NCI-H2029 treated with DMSO at 0.1 percent for 48 hours (cell line): ENCODE measurements at regions not wholly inside any gene's neighbourhood (a gene's known extent, or its start where the extent isn't known, plus 50 kb on each side); places are given as distances from the start of the nearest gene placed in this dataset.

Source experiments
- DNase-seq: peaks from one replicate; lab custom pipeline; 2025; lab: John Stamatoyannopoulos, UW

DNA sequence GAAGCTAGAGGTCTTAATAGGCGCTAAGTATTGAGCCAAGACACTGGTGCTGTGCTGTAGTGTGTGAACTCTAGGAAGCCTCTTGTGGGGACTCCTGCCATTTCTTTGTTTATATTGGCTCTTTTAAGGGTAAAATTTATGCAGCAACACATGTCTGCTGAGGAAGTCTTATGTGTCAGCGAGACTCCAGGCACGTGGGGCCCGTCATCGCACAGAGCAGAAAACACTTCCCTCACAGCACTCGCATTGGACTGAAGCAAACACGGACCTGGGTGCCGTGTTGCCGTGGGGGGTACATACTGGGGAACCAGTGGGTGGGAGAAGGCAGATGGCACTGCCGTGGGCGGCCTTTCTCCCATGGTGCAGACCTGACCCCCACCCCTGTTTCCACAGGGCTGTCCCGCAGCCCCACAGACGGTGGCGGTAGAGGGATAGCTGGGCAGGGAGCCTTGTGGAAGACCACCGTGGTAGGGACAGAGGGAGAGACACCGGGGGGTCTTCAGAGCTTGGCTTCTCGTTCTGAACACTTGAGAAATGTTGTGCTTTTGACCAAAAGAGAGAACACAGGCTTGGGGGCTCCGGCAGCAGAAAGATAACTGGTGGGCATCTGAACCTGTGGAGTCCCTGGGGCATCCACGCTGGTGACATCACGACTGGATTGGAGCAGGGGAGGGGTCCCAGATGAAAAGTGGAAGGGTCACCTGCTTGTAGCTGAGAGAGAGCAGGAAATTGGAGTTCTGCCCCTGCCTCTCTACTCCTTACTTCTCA, 284.7 kb upstream of the SHH start:
- DNase-seq, result no peak

DNA sequence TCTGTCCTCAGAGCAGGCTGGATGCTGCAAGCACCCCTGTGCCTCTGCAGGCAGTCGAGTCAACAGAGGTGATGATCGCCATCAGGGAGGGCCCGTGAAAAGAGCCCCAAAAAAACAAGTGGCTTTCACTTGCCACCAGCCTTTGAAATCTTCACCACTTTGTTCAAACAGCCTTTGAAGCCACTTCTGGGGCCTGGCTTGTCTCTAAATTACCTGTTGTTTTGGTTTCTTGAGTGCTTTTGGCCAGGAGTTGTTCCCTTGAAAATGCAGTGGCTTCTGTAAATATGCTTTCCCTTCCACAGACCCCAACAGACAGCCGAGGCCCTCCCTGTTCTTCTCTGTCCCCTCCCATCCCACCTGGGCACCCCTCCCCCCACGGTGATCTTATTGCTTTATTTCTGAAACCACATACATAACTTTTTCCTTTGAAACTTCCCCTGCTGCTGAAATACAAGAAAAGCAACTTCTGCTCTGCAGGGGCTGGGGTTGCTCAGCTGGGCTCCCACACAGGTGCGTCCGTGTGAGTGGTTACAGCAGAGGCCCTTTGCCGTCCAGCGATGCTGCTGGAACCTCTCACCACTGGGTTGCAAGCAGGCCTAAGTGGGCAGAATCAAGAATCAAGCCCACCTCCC, 283.8 kb upstream of the SHH start:
- DNase-seq, result no peak

DNA sequence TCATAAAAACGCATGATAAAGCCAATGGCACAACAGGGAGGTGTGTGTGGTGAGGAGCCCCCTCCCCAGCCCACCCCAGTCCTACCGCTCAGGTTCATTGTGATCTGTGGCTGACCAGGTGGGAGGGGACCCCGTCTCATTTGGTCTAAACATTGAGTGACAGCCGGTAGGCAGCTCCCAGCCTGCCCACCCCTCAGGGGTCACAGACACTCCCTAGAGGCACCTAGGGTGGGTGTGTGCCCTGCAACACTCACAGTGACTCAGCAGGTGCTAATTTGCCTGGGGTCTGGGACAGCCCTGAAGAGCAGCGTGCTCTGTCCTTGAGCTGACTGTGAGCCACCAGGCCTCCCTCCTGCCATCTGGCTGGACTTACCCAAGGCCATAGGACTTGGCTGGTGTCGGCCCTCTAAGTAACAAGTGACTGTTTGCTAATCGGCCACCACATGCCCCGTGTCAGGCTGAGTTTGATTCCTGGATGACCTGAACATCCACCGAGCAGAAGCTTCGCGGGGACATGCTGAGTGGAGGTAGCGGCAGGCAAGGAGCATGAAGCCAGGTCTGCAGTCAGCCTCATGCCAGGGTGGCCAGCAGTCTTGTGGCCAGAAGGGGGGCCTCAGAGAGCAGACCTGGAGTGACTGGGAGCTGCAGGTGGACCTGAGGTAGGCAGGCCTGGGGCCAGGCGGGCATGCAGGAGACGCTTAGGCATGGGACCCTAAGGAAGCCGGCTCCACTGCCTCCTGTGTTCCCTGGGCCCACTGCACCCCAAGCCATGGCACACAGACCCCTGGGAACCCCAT, 282.3 kb upstream of the SHH start:
- DNase-seq, result no peak

- no peak for DNase-seq
Observed at GRCh38 chr7:156092307-156092706, 280.0 kb upstream of the SHH start.

DNA sequence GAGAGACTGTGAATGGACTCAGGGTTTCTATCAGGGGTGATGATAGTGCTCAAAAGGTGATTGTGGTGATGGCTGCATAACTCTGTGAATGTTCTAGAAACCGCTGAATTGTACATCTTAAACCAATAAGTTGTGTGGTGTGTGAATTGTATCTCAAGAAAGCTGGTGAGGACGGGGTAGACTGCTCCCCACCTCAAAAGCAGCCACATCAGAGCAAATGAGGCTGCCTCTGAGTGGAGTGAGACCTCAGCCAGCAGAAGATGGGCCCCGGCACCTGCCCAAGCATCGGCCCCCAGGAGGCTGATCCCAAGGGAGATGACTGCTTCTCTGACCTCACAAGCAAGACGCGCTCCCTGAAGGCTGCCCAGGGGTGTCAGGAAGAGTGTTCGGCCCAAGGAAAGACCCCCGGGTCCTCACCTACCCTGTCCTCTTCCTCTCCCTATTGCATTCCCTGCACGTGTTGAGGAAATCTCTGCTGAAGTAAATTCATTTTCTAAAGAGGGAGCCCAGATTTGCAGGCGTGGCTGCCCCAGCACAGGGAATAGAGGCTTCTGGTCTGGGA, 279.3 kb upstream of the SHH start:
- DNase-seq, result no peak

DNA sequence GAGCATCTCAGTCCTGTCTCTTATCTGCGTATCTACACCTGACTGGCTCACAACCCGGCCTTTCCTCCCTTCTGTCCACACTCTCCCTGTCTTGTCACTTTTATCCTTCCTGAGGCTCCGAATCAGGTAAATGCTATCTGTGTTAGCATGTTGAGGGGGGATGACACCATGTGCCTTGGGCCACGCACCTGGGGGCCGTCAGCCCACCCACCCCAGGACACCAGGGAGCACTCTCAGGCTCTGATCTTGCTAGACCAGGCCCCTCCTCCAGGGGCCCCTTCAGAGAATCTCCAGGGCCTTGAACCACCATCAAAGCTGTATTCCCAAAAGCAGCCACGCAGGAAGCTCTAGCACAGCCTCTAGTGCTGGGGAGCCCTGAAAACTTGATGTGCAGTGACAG, 278.7 kb upstream of the SHH start:
- DNase-seq, result no peak

DNA sequence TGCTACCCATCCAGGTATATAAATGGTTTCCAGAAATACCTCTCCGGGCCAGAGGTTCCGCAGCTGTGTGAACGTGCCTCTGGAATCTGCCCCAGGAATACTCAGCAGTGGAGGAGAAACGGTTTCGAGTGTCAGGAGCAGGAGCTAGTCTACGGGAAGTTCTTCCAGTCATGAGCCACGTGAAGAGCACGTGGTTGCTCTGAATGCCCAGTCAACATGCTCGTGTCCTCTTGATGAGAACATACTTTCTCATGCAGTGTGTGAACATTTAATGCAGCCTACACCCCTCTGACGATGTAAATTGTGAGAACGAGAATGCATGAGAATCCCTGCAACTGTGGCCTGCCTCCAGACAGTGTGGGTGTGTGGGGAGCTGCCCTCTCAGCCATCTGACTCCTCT, 277.0 kb upstream of the SHH start:
- no peak for DNase-seq

GRCh38 chr7:156088115-156088514, 275.9 kb upstream of the SHH start:
- no peak for DNase-seq

DNA sequence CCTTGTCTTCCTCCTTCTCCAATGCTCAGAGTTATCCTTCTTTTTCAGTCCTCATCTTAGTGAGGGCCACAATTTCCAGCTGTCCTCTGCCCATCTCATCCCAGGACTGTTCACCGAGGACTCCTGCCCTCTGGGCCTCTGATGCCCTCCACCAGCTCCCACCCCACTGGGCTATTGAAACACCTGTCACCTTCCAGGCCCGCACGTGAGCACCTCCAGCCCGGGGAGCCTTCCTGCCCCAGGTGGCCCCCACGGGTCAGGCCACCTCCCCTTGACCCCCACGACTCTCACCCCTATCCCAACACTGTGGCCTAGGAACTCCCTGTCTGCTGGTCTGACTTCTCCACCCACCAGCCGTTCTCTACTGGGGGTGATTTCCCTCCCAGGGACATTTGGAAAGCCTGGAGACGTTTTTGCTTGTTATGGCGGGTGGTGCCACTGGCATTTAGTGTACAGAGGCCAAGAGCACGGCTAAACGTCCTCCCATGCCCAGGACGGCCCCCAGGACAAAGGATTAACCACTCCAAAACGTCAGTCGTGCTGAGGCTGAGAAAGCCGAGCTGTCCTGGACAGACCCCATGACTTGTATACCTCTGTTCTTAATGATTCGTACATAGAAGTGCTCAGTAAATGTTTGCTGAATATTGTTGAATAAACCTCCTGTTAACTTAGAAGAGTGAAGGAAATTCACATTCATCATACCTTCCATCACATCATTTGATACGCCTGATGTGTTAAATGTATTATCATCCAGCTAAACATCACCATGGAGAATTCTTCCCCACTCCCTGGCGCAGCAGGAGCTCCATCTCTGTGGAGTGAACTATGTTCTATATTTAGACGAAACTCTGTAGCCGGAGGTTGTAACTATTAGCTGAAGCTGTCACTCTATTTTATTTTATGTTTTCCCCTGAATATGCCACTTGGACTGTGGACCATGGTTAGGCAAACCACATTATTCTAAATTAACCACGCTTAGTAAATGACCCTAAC, 270.1 kb upstream of the SHH start:
- no peak for DNase-seq

GRCh38 chr7:156080596-156080995, 268.3 kb upstream of the SHH start:
- no peak for DNase-seq

- no peak for DNase-seq
Observed at GRCh38 chr7:156080046-156080445, 267.8 kb upstream of the SHH start.

DNA sequence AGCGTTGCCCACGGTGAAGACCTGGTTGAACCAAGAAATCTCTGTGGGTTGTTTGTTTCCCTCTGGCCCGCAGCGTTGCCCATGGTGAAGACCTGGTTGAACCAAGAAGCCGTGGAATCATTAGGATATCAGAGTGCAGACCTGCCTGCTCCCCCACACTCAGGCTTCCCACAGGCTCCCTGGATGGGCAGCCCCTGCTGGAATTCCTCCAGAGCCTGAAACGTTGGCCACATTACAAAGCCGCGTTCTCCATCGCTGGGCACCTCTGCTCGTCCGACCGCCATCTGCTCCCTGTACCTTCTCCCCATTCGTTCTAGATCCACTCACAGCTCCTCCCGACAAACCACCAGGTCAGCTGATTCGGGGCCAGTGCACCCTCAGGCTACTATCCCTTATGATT, 266.9 kb upstream of the SHH start:
- DNase-seq, result no peak

GRCh38 chr7:156074982-156075615, 262.8 kb upstream of the SHH start:
- no peak for DNase-seq

GRCh38 chr7:156074084-156074483, 261.8 kb upstream of the SHH start:
- DNase-seq, result no peak

GRCh38 chr7:156073366-156074052, 261.2 kb upstream of the SHH start:
- no peak for DNase-seq

GRCh38 chr7:156071612-156072011, 259.3 kb upstream of the SHH start:
- DNase-seq, result no peak

DNA sequence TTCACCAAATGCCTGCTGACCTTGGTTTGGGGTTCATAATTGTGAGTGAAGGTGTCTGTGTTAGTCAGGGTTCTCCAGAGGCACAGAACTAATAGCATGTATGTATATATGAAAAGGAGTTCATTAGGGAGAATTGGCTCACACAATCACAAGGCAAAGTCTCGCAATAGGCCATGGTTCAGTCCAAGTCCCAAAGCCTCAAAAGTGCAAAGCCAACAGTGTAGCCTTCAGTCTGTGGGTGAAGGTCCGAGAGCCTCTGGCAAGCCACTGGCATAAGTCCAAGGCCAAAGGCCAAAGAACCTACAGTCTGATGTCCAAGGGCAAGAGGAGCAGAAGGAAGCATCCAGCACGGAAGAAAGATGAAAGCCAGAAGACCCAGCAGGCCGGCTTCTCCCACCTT, 257.6 kb upstream of the SHH start:
- DNase-seq, result no peak

- DNase-seq, result no peak
Observed at GRCh38 chr7:156067156-156067555, 254.9 kb upstream of the SHH start.

- no peak for DNase-seq
Observed at GRCh38 chr7:156065400-156065799, 253.1 kb upstream of the SHH start.

- DNase-seq, result no peak
Observed at GRCh38 chr7:156064971-156065386, 252.7 kb upstream of the SHH start.
